SK-N-SH (cell line): ENCODE measurements at regions not wholly inside any gene's neighbourhood (a gene's known extent, or its start where the extent isn't known, plus 50 kb on each side); places are given as distances from the start of the nearest gene placed in this dataset.

Experiments used
- CTCF ChIA-PET: fragments of 300-600, 350-600 bp; formaldehyde crosslinking; extraction: SDS; loops from one replicate; lab custom pipeline; 2021; lab: Yijun Ruan, JAX
- POLR2A ChIA-PET: fragments of 350-600 bp; sonication (Branson Sonifier 250); formaldehyde crosslinking; extraction: SDS; loops from one replicate; lab custom pipeline; 2020; ENCODE audit warnings: antibody characterized with exemption, inconsistent platforms; lab: Yijun Ruan, JAX
- DNase-seq: peaks from one replicate; pipeline ENCODE4 v3.0.0; 2012
- H2AFZ ChIP-seq: fragments of 200-600 bp; sonication (generic); 2 replicates; pipeline ENCODE4 v1.8.1; 2016; ENCODE audit warnings: antibody characterized with exemption, mild to moderate bottlenecking, low read depth
- H3F3A ChIP-seq: fragments of 200-600 bp; sonication (generic); replicated peaks from 2 replicates; pipeline ENCODE3; 2016; ENCODE audit warnings: antibody characterized with exemption, mild to moderate bottlenecking; ENCODE audit not compliant: insufficient read depth
- H3K27ac ChIP-seq, 2 experiments: fragments of 200-500 bp in 1 of 2; fragments of 200-600 bp in 1 of 2; sonication (Bioruptor generic) in 1 of 2; sonication (generic), shearing (Covaris generic) in 1 of 2; 2 replicates each; pipeline versions ENCODE4 v1.5.1 to v1.6.1; 2014 to 2016; ENCODE audit warnings: low read depth in 2 of 2, inconsistent platforms in 1 of 2, low read length in 1 of 2, mild to moderate bottlenecking in 1 of 2, mixed read lengths in 1 of 2
- H3K27me3 ChIP-seq: fragments of 200-600 bp; sonication (generic), shearing (Covaris generic); 2 replicates; pipeline ENCODE4 v1.6.1; 2016; ENCODE audit warnings: mixed run types; ENCODE audit not compliant: insufficient read depth
- H3K36me3 ChIP-seq, 2 experiments: fragments of 200-500 bp in 1 of 2; fragments of 200-600 bp in 1 of 2; sonication (Bioruptor generic) in 1 of 2; sonication (generic) in 1 of 2; replicated peaks in 1 of 2; 2 replicates each; pipeline versions ENCODE3 to v1.5.1; 2014 to 2016; ENCODE audit warnings: low read length in 1 of 2, mild to moderate bottlenecking in 1 of 2; ENCODE audit not compliant: insufficient read depth in 2 of 2, control insufficient read depth in 1 of 2
- H3K4me1 ChIP-seq, 2 experiments: fragments of 200-500 bp in 1 of 2; fragments of 200-600 bp in 1 of 2; sonication (Bioruptor generic) in 1 of 2; sonication (generic), shearing (Covaris generic) in 1 of 2; 2 replicates each; pipeline versions ENCODE4 v1.5.1 to v1.6.1; 2014 to 2016; ENCODE audit warnings: low read depth in 1 of 2, low read length in 1 of 2, mixed run types in 1 of 2; ENCODE audit not compliant: insufficient read depth in 2 of 2, control insufficient read depth in 1 of 2
- H3K4me2 ChIP-seq: fragments of 200-600 bp; sonication (generic), shearing (Covaris generic); 2 replicates; pipeline ENCODE4 v1.6.1; 2017; ENCODE audit warnings: mixed run types
- H3K4me3 ChIP-seq, 2 experiments: fragments of 200-500 bp in 1 of 2; fragments of 200-600 bp in 1 of 2; sonication (Bioruptor generic) in 1 of 2; sonication (generic), shearing (Covaris generic) in 1 of 2; 2 replicates each; pipeline versions ENCODE4 v1.5.1 to v1.8.1; 2014 to 2016; ENCODE audit warnings: low read depth in 2 of 2, inconsistent platforms in 1 of 2, low read length in 1 of 2, mild to moderate bottlenecking in 1 of 2, mixed read lengths in 1 of 2, moderate library complexity in 1 of 2
- H3K79me2 ChIP-seq: fragments of 200-600 bp; sonication (generic); 2 replicates; pipeline ENCODE4 v1.8.1; 2017; ENCODE audit warnings: mild to moderate bottlenecking; ENCODE audit not compliant: insufficient read depth
- H3K9ac ChIP-seq: fragments of 200-600 bp; sonication (generic); 2 replicates; pipeline ENCODE4 v1.6.1; 2017; ENCODE audit warnings: mixed run types
- H3K9me2 ChIP-seq: fragments of 200-600 bp; sonication (generic); 2 replicates; pipeline ENCODE4 v1.6.1; 2017; ENCODE audit warnings: mixed run types
- H3K9me3 ChIP-seq: fragments of 200-600 bp; sonication (generic); 2 replicates; pipeline ENCODE4 v1.6.1; 2017; ENCODE audit warnings: mixed run types, mild to moderate bottlenecking, moderate library complexity
- H4K20me1 ChIP-seq: fragments of 200-600 bp; sonication (generic); 2 replicates; pipeline ENCODE4 v1.6.1; 2017; ENCODE audit warnings: mild to moderate bottlenecking, mixed run types; ENCODE audit not compliant: insufficient read depth
- CTCF ChIP-seq: fragments of 200-600 bp; sonication (generic); IDR thresholded peaks from 2 replicates; pipeline ENCODE4 v1.6.1; 2017; ENCODE audit warnings: antibody characterized with exemption, mild to moderate bottlenecking, moderate library complexity
- ELF1 ChIP-seq: IDR thresholded peaks from 2 replicates; pipeline ENCODE4 v1.4.0; 2012
- EZH2phosphoT487 ChIP-seq: fragments of 200-600 bp; sonication (generic); IDR thresholded peaks from 2 replicates; pipeline ENCODE4 v1.6.1; 2017; ENCODE audit warnings: low read depth, mixed run types, mild to moderate bottlenecking, antibody characterized with exemption, moderate library complexity, borderline replicate concordance
- FOSL2 ChIP-seq: IDR thresholded peaks from 2 replicates; pipeline ENCODE4 v1.4.0; 2012; ENCODE audit warnings: low read depth, mild to moderate bottlenecking, moderate library complexity, borderline replicate concordance
- GABPA ChIP-seq: IDR thresholded peaks from 2 replicates; pipeline ENCODE4 v1.4.0; 2012; ENCODE audit warnings: low read depth, mild to moderate bottlenecking
- IRF3 ChIP-seq: fragments of 150-350 bp; IDR thresholded peaks from 2 replicates; pipeline ENCODE4 v1.6.1; 2016; ENCODE audit warnings: mild to moderate bottlenecking, low read depth, low read length
- JUND ChIP-seq: IDR thresholded peaks from 2 replicates; pipeline ENCODE4 v1.4.0; 2012
- MAX ChIP-seq: IDR thresholded peaks from 2 replicates; pipeline ENCODE4 v1.4.0; 2012; ENCODE audit warnings: low read depth
- MEF2A ChIP-seq: IDR thresholded peaks from 2 replicates; pipeline ENCODE4 v1.4.0; 2012; ENCODE audit warnings: low read depth, borderline replicate concordance
- NFIC ChIP-seq: IDR thresholded peaks from 2 replicates; pipeline ENCODE4 v1.4.0; 2012; ENCODE audit warnings: borderline replicate concordance
- PBX3 ChIP-seq: IDR thresholded peaks from 2 replicates; pipeline ENCODE4; 2012
- POLR2AphosphoS5 ChIP-seq: IDR thresholded peaks from 2 replicates; pipeline ENCODE4 v1.6.1; 2012; ENCODE audit warnings: low read depth, low read length
- RAD21 ChIP-seq: IDR thresholded peaks from 2 replicates; pipeline ENCODE4 v1.6.1; 2012; ENCODE audit warnings: mild to moderate bottlenecking, low read length
- RCOR1 ChIP-seq: fragments of 150-350 bp; IDR thresholded peaks from 2 replicates; pipeline ENCODE4 v1.6.1; 2017; ENCODE audit warnings: antibody characterized with exemption, low read length
- REST ChIP-seq: IDR thresholded peaks from 2 replicates; pipeline ENCODE4 v1.6.1; 2012; ENCODE audit warnings: mild to moderate bottlenecking, low read depth, low read length, moderate library complexity
- RFX5 ChIP-seq: IDR thresholded peaks from 2 replicates; pipeline ENCODE4 v1.6.1; 2012; ENCODE audit warnings: mild to moderate bottlenecking, improper control_type of control experiment, low read length
- SIN3A ChIP-seq: IDR thresholded peaks from 2 replicates; pipeline ENCODE4 v1.6.1; 2012; ENCODE audit warnings: low read depth, mild to moderate bottlenecking, low read length, moderate library complexity, borderline replicate concordance
- TEAD4 ChIP-seq: IDR thresholded peaks from 2 replicates; pipeline ENCODE4 v1.4.0; 2012; ENCODE audit warnings: mild to moderate bottlenecking, borderline replicate concordance; ENCODE audit not compliant: insufficient read depth
- USF1 ChIP-seq: IDR thresholded peaks from 2 replicates; pipeline ENCODE4 v1.4.0; 2012; ENCODE audit warnings: low read depth, borderline replicate concordance
- ZBTB33 ChIP-seq: IDR thresholded peaks from 2 replicates; pipeline ENCODE4 v1.4.0; 2012; ENCODE audit warnings: low read depth, borderline replicate concordance
- WGBS: methylation state at CpG from one replicate; pipeline ENCODE4 v1.1.6; 2017; ENCODE audit warnings: low lambda C conversion rate; 5-methylcytosine and 5-hydroxymethylcytosine counted together

GRCh38 chr18:75854808-75855207 lies 427.3 kb upstream of the SMIM21 start:
- POLR2A ChIA-PET, result no interaction called here
- H3K9me3 ChIP-seq, result no peaks in the 10 kb centered on the region
- TF ChIP-seq GABPA (no peak), EZH2phosphoT487 (no peak), RCOR1 (no peak), RAD21 (no peak), ZBTB33 (no peak), IRF3 (no peak), JUND (no peak), MEF2A (no peak), MAX (no peak), PBX3 (no peak), CTCF (no peak), FOSL2 (no peak), ELF1 (no peak), RFX5 (no peak), USF1 (no peak), POLR2AphosphoS5 (no peak), NFIC (no peak), TEAD4 (no peak), SIN3A (no peak), REST (no peak)
- CTCF ChIA-PET, result interaction anchor here (0.7 kb wide), 1 partner anchor 13 kb away, joined by 3 read pairs; no protein-coding TSS in a partner anchor
- no peaks in the 10 kb centered on the region for H3K4me1 ChIP-seq
- no peaks in the 10 kb centered on the region for H3K79me2 ChIP-seq
- no peak overlapping the region for H3K27ac ChIP-seq
- no peak overlapping the region for H3K4me3 ChIP-seq
- DNase-seq, result no peak
- H3K9me2 ChIP-seq, result peaks cover 3% of the 10 kb centered on the region; the same call in 1 of the 2 replicates
- H3K4me2 ChIP-seq, result no peak overlapping the region
- no peaks in the 10 kb centered on the region for H3F3A ChIP-seq
- no peaks in the 10 kb centered on the region for H4K20me1 ChIP-seq
- no peak overlapping the region for H2AFZ ChIP-seq
- H3K9ac ChIP-seq, result no peak overlapping the region
- H3K27me3 ChIP-seq, result no peaks in the 10 kb centered on the region
- H3K36me3 ChIP-seq, result no peaks in the 10 kb centered on the region
- WGBS, result 58% methylated on average over 10 of the region's 10 CpGs
